HG03457 (cell line): ENCODE measurements at regions not wholly inside any gene's neighbourhood (a gene's known extent, or its start where the extent isn't known, plus 50 kb on each side); places are given as distances from the start of the nearest gene placed in this dataset.
"Not testable (repeated sequence)": the region's sequence is repeated elsewhere in the genome, so short reads cannot be mapped to it uniquely, and the experiment has no call there.

ENCODE experiments used
- ATAC-seq: cut with Tn5 transposase; IDR thresholded peaks from one replicate; pipeline ENCODE4 v1.9.1; 2021; ENCODE audit warnings: moderate number of reproducible peaks; ENCODE audit not compliant: unreplicated experiment

- no peak for ATAC-seq
These were observed 53.1 kb upstream of the STK39 start for GRCh38 chr2:168300460-168300859.

GRCh38 chr2:168304024-168304681, 56.8 kb upstream of the STK39 start:
- ATAC-seq: no peak

GRCh38 chr2:168307379-168307778, 60.0 kb upstream of the STK39 start:
- ATAC-seq: no peak

GRCh38 chr2:168310580-168310979, 63.2 kb upstream of the STK39 start:
- ATAC-seq: no peak

GRCh38 chr2:168311261-168311910, 64.0 kb upstream of the STK39 start:
- ATAC-seq: no peak

GRCh38 chr2:168312036-168312822, 64.8 kb upstream of the STK39 start:
- ATAC-seq: no peak

- ATAC-seq: no peak
These were observed 66.8 kb upstream of the STK39 start for GRCh38 chr2:168314236-168314635.

GRCh38 chr2:168315331-168316072, 68.1 kb upstream of the STK39 start:
- ATAC-seq: no peak

- no peak for ATAC-seq
These were observed 68.7 kb upstream of the STK39 start for GRCh38 chr2:168316073-168316440.

- ATAC-seq: no peak
These were observed 69.9 kb upstream of the STK39 start for GRCh38 chr2:168317282-168317681.

GRCh38 chr2:168320267-168320666, 72.9 kb upstream of the STK39 start:
- ATAC-seq: no peak

- ATAC-seq: no peak
These were observed 75.1 kb upstream of the STK39 start for GRCh38 chr2:168322325-168323007.

- ATAC-seq: no peak
These were observed 76.2 kb upstream of the STK39 start for GRCh38 chr2:168323529-168324021.

GRCh38 chr2:168326572-168326971, 79.2 kb upstream of the STK39 start:
- ATAC-seq: no peak

- ATAC-seq: no peak
These were observed 79.9 kb upstream of the STK39 start for GRCh38 chr2:168327328-168327727.

- ATAC-seq: no peak
These were observed 81.0 kb upstream of the STK39 start for GRCh38 chr2:168328421-168328820.

- no peak for ATAC-seq
These were observed 83.4 kb upstream of the STK39 start for GRCh38 chr2:168330624-168331423.

GRCh38 chr2:168335254-168335653, 87.9 kb upstream of the STK39 start:
- ATAC-seq: not testable (repeated sequence)

GRCh38 chr2:168336786-168337388, 89.5 kb upstream of the STK39 start:
- peak; percentile 84 for ATAC-seq
